ENCODE measurements at regions not wholly inside any gene's neighbourhood (a gene's known extent, or its start where the extent isn't known, plus 50 kb on each side); places are given as distances from the start of the nearest gene placed in this dataset.
"Not testable (repeated sequence)": the region's sequence is repeated elsewhere in the genome, so short reads cannot be mapped to it uniquely, and the experiment has no call there.

DNA sequence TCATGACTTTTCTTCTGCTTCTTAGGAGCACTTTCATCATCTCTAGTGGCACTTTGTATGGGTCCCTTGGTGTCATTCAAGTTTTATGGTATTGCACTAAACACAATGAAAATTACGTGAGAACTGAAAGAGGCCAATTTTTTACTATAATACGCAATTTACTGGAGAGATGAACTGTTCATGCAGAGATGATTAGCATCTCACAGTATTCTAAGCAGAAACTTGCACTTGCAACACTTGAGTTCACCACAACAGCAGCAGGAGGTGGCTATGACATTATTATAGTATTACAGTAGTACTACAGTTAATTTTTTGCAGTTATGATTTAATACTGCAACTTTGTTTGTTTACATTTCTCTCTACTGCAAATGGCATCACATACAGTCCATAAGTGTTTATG lies 793.1 kb upstream of the CRIM1 start:
- DNase-seq (ENCODE audit: low read depth), result no peak

DNA sequence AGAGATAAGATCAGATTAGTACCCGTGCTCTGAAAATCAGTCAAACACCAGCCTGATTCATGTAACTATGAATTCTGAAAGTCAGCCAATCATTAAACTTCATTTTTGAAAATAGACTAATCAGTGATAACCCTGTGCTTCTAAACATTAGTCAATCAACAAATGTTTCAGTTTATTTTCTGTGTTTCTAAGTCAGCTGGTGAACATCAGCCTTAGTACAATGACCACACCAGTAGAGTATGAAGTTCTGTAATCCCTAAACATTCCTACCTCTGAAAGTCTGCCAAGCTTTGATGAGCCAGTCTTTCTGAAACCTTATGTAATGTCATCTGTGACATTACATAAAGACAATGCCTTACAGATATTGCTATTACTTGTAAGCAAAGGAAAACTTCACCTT lies 807.4 kb upstream of the CRIM1 start:
- DNase-seq (ENCODE audit: low read depth), result no peak

DNA sequence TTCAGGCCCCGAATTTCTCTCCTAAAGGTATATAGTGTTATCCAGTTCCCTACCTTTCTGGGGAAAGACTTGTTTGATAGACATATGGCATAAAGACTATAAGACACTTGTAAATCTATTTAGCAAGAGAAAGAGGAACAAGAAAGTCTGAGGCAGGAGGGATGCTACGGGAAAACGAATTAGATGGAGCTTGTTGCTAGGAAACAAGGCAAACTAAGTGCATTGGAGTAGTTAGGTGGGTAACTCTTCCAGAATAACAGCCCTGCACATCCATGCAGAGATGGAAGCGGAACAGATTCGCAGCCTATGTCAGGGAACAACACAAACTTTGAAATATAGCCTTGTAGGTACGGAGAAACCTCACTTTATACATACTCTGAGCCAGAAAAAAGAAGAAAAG lies 810.3 kb upstream of the CRIM1 start:
- no peak for DNase-seq (ENCODE audit: low read depth)

DNA sequence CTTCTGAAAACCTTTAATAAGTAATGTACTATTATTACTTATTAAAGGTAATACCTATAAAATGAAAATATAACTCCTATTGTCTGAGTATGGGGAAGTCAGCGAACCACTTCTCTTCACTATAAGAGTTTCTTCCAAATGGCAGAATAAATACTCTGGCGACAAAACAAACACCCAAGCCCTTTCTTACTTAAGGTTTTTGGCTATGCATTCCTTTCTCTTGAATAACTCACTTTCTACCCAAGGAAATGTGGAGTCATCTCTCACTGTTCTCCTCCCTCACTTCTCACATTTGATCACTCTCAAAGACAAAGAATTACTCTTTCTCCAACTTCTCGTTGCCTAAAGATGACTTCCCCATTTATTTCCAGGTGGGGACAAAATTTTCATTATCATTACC lies 816.8 kb upstream of the CRIM1 start:
- DNase-seq (ENCODE audit: low read depth), result no peak

DNA sequence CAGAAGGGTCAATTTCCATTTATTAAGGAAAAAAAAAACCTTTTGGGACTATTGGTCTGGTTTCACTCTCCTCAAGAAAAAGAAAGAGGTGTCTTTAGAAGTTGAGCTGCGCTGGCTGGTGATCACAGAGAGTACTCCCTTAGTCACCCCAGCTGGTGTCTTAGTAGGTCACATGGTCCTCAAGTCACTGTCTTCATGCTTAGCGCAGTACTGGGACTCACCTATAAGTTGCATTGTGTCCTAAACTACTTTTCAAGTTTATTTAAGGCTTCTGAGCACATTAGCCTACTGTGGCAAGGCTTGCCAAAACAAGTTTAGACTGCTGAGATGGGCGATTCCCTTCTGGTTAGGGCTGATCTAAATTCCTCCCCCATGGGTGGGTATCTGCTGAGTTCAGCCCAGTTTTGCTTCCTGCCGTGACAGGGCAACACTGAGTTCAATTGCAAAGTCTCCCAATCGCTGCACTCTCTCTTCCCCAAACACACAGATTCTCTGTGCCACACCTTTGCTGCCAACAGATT lies 824.9 kb upstream of the CRIM1 start:
- no peak for DNase-seq (ENCODE audit: low read depth)

DNA sequence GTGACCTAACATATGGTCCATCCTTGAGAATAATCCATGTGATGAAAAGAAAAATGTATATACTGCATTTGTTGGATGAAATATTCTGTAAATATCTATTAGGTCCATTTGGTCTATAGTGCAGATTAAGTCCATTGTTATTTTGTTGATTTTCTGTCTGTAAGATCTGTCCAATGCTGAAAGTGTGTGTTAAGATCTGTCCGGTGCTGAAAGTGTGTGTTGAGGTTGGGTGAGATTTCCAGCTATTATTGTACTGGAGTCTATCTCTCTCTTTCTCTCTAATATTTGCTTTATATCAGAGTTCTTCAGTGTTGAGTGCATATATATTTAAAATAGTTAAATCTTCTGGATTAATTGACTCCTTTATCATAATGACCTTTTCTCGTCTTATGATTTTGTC lies 828.8 kb upstream of the CRIM1 start:
- no peak for DNase-seq (ENCODE audit: low read depth)

DNA sequence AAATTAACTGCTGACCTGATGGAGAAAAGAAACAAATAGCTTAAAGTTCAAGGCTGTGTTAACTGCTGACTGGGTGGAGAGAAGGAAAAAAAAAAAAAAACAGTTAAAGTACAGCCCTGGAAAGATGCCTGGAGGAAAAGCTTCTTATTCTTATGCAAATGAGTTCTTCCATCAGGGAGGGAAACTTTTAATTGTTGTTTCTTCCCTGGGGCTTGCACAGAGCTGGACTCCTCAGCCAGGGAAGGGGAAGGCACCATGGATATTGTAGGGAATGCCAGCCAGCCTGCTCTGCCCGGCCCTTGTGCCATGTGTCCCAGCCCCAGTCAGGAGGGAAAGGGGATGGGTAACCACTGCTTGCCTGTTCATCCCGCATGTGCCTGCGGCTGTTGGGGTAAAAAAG lies 833.1 kb upstream of the CRIM1 start:
- DNase-seq (ENCODE audit: low read depth), result no peak

DNA sequence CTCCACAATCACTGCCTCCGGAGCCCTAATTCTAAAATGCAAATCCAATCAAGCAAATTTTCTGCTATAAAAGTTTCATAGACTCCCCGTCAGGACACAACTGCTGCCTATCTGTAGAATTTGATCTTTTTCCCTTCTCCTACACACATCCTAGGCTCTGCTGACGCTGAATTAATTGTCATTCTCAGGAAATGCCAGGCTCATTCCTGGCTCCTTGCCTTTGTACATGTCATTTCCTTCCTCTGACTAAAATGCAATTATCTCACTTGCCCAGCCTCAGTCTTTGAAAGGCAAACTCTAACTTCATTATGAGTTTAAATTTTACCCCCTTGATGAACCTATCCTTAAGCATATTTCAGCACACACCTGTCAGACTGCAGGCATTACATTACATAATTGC lies 844.9 kb upstream of the CRIM1 start:
- no peak for DNase-seq (ENCODE audit: low read depth)

DNA sequence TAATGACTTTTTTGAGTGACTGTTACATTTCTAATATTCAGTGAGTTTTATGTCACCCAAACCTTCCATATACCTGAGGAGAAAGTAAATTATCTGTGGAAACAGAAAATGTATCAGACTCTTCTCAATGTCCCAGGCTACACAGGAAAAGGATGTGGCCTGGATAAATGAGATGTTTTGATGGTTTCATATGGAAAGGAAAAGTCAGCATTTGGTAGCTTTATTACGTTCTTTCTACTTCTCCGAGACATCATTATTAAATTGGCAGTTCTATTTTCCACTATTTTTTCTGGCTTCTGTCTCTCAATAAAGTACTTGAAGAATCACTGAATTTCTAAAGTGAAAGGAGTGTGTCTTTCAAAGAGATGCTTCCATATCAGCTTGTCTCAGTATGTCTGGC lies 847.0 kb upstream of the CRIM1 start:
- no peak for DNase-seq (ENCODE audit: low read depth)

DNA sequence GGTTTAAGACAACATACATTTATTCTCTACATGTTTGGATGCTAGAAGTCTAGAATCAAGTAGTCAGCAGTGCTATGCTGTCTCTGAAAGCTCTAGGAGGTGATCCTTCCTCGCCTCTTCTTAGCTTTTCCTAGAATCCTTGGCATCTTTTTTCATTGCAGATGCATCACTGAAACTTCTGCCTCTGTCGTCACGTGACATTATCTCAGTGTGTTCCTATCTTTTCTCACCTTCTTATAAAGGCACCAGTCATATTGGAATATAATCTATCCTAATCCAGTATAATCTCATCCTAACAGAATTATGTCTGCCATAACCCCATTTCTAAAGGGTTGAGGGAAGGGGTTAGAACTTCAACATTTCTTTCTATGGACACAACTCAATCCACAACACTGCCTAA lies 851.2 kb upstream of the CRIM1 start:
- no peak for DNase-seq (ENCODE audit: low read depth)

DNA sequence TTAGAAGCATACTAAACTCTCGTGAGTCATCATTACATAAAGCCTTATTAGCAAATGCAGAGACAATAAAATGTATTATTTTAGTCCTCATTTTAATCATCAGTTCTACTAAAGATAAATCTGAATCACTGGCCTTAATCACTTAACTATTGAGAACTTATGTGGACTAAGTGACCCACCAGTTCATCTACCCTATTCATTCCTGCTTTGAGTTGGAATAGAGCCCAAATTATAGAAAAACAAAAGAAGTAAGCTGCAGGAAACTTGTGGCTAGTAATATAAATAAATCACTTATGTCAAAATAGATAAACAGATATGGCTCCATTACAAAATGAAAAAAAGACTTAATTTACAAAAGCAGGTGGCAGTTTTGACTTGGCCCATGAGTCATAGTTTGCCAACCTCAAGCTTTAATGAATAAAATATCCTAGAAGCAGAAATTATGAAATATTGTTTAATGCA lies 851.8 kb upstream of the CRIM1 start:
- DNase-seq (ENCODE audit: low read depth), result no peak

DNA sequence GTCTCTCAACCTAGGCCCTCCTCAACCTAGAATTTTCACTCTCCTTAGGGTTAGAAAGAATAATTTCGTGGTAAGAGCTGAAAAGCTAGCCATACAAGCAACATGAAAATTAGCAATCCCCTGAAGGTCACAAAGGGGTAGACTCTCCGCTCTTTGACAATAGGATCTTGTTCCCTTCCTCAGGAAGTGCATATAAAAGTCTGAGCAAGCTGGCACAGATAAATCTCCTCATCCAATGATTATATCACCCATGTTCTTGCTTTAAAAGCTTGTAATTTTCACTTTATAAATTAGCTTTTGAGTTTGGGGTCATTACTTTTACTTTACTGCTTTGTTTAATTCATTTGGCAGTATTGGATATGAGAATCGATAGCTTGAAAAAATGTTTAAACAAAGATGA lies 852.3 kb upstream of the CRIM1 start:
- DNase-seq (ENCODE audit: low read depth), result no peak

DNA sequence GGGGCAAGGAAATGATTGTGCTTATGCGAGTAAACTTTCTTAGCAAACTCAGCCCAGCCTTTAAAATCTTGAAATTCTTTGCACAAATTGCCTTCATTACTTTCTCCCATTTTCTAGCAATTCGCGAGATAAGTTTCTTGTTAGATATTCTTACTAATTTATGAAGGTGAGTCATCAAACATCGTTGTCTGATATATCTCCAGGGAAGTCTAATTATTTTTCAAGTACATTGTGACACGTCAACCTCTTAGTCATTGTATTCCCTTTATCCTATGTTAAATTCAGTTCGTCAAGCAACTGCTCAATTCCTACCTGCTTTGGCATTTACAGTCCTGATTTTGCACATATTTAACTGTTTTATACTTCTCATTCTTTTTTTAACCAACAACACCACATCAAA lies 854.5 kb upstream of the CRIM1 start:
- DNase-seq (ENCODE audit: low read depth), result no peak

DNA sequence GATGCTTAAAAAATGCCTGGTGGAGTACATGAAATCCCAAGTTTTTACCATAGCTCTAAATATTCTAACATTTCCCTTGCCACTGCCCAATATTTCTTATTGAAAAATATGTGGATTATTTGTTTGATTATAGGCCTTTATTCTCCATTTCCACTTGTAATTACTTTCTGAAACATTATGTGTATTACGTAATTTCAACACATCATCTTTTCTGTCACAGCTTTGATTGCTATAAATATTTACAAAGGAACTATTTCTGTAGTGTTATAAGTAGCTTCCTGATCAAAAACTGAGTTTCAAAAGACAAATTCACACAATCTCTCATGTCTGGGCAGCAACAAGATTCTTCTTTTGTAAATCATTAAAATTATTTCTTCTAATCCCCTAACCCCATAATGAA lies 859.6 kb upstream of the CRIM1 start:
- DNase-seq (ENCODE audit: low read depth), result no peak

DNA sequence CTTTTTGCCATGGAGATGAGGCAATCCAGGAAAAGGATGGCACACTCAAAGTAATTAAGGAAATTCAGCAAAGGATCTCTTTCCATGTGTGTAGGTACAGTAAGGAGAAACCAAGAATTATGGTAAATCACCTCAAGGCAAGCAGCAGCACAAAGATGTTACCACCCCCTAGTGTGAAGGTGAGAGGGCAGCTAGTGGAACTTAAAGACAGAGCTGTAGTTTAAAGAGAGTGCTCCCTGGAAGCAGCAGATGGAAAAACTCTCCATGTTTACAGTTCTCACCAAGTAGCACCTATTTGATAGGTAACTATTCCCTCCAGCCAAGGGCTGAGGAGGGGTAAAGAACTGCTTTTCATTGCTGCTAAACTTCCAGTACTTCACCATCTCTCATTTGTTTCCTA lies 860.4 kb upstream of the CRIM1 start:
- DNase-seq (ENCODE audit: low read depth), result no peak

DNA sequence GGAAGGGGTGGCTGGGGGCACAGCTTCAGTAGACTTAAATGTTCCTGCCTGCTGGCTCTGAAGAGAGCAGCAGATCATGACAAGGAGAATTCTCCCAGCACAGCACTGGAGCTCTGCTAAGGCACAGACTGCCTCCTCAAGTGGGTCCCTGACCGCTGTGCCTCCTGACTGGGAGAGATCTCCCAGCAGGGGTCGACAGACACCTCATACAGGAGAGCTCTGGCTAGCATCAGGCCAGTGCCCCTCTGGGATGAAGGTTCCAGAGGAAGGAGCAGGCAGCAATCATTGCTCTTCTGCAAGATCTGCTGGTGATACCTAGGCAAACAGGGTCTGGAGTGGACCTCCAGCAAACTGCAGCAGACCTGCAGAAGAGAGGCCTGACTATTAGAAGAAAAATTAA lies 877.5 kb upstream of the CRIM1 start:
- not testable (repeated sequence) for DNase-seq (ENCODE audit: low read depth)

DNA sequence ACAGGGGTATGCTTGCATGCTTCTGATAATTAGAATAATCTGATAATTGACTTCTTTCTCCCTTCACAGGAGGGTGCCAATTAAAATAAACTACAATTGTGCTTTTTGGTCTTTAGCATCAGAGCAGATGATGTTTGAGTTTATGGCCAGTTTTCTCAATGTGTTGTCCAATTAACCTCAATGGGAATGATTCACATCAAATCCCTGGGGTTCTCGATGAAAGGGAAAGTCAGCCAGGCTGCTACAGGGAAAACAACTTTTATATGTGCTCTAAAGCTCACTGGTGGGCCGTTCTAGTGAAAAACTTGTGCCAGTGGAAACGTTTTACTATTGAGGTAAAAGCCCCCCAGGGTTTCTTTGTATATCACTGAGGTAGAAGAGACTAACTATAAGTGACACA lies 887.3 kb upstream of the CRIM1 start:
- DNase-seq (ENCODE audit: low read depth), result no peak

DNA sequence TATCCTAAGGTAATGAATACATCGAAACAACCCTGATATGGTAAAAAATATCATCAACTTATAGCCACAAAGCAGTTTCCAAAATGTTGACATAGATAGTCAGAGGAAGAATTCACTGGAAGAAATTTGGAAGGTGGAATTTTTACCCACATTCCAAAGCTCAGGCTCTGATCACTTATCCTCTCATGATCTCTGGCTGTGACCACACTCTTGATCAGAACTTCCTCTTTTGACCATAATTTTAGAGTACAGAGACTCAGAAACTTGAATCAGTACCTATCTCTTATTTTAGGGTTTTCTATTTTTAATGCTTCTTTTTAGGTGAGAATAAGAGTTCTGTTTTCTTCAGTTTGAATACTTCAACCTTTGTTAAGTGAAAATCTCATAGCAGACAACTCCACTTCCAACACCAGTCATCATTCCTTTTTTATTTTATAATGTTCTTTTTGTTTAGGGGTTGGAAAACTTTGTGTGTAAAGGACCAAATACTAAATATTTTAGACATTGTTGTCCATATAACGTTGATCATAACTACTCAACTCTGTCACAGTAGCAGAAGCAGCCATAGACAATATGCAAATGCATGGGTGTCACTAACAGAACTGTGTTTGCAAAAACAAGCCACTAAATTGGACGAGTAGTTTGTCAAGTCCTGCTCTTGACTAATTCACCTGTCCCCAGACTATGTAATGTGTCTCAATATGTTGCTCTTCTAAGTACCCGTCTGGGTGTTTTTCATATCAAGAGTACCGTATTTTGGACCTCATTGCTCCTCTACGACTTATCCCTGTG lies 891.6 kb upstream of the CRIM1 start:
- no peak for DNase-seq (ENCODE audit: low read depth)

DNA sequence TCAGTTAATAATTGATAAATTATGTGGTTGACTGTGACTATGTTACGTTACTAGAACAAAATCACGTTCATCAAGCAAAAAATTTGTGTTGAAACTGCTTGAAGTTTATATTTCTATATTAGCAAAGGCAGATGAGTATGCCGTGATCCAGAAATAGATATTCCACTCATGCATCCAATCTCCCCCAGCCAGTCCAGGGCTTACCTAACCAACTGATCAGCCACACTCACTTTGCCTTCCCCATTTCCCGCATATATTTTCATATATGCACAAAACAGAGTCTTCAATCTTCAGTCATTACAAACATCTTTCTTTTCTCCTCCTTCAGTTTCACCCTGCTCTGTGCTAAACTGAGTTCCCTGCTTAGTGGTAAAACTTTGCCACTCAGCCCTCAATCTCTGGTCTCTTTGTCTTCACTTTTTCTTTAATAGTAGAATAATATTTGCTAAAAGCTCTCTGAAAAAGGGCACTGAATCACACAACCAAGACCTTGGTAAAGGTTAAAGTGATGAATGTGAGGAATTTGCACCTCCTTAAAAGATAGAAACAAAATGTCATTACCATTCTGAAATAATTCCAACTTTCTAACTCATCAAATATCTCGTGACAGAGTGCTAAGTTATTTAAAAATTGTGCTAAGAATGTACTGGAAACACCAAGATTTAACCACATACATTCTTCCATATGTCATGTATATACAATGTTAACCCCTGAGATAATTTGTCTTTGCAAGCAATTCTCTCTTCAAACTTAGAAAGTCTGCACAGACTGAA lies 893.2 kb upstream of the CRIM1 start:
- DNase-seq (ENCODE audit: low read depth), result no peak

DNA sequence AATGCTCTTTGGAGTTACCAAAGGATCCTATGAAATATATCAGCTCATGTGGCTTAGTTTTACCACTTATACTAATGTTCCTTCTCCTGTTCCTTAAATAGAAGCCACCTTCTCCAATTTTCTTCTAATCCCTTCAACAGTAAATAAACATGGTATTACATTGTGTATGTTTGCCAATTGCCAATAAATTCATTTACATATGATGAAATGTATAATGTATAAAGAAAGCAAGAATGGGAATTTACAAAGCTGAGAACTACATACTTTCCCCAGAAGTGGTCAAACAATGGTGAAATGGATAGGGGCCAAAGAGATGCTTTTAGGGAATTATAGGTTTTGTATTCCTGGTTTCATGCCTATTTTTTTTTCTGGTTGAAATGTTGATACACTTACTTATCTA lies 894.2 kb upstream of the CRIM1 start:
- no peak for DNase-seq (ENCODE audit: low read depth)

DNA sequence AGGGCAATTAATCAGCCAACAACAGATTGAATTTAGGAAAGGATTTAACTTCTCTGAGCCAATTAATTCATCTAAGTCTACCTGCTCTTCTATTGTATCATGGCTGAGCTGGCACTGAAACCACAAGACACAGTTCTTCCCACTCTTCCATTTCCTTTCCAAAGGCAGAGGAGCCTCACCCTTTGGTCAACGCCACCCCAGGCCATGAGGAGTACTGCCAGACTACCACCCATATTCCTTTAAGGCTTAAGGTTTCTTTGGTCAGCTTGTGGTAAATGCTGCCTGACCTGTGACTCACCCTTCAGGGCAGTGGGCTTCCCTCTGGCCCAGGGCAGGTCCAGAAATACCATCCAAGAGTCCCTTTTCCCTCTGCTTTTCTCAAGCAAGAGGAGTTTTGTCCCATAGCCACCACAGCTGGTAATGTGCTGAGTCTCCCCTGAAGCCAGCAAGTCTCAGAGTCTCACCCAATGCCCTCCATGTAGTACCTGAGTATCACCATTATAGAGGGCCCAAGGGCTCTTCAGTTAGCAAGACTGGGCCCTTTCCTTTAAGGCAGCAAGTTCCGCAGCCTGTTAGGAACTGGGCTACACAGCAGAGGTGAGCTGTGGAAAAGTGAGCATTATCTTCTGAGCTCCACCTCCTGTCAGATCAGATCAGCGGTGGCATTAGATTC lies 900.5 kb upstream of the CRIM1 start:
- DNase-seq (ENCODE audit: low read depth), result no peak

DNA sequence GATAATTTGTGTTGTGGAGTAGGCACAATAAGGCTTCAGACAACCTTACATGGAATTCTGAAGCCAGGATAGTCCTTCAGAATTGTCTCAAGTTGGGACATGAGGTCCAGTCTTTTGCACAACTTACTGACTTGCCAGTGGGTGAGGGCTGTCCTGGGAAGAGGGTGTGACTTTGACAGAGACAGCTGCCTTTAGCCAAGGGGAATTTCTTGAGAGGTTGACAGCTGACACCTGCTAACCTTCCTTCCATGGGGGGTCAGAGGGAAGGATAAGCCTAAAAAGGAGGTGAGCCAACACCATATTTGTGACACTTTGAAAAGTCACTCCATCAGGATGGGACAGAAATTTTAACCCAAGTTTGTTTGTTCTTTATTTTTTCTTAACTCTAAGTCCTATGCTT lies 907.8 kb upstream of the CRIM1 start:
- DNase-seq (ENCODE audit: low read depth), result no peak

DNA sequence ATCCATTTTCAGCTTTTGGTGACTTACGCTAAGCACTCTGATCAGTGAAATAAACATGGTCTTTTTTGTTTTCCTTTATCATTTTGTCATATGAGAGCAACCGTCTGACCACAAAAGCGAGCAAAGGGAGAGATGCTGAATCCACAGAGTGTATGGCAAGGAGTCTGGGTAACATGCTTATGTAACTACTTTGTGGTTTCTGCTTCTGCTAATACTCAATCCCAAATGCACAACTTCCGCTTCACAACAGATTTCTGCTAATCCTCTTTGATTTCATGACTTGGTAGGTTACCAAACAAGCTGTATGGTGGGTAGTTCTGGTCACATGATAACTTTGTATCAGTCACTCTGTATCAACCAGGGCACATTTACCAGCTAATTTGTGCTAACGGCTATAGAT lies 908.4 kb upstream of the CRIM1 start:
- no peak for DNase-seq (ENCODE audit: low read depth)
